Sigmoid colon (tissue), 4 donors: ENCODE measurements at regions not wholly inside any gene's neighbourhood (a gene's known extent, or its start where the extent isn't known, plus 50 kb on each side); places are given as distances from the start of the nearest gene placed in this dataset.

ENCODE experiments used
- CTCF ChIP-seq, 4 experiments: fragments of 450-650 bp in 3 of 4; fragments of 200-600 bp in 1 of 4; IDR thresholded peaks; one replicate each; pipeline ENCODE4 v1.5.1; 2016 to 2019; ENCODE audit warnings: antibody characterized with exemption in 4 of 4, mild to moderate bottlenecking in 3 of 4, moderate library complexity in 2 of 4
- EP300 ChIP-seq, 4 donors: sonication (generic); formaldehyde crosslinking; IDR thresholded peaks; one replicate each; pipeline ENCODE4 v1.6.1; 2017; ENCODE audit warnings: antibody characterized with exemption in 4 of 4
- POLR2A ChIP-seq, 2 donors: fragments of 450-650 bp; IDR thresholded peaks; one replicate each; pipeline ENCODE4 v1.6.1; 2016; ENCODE audit warnings: antibody characterized with exemption in 2 of 2, mild to moderate bottlenecking in 2 of 2, moderate library complexity in 2 of 2
- POLR2AphosphoS5 ChIP-seq, 4 donors: sonication (generic); formaldehyde crosslinking; IDR thresholded peaks; one replicate each; pipeline ENCODE4 v1.6.1; 2017; ENCODE audit warnings: antibody characterized with exemption in 4 of 4

- no peak for TF ChIP-seq CTCF (IDR thresholded peaks at IDR 0.05)
- no peak for TF ChIP-seq POLR2AphosphoS5 (IDR thresholded peaks at IDR 0.05)
- no peak for TF ChIP-seq EP300 (IDR thresholded peaks at IDR 0.05)
- no peak for TF ChIP-seq POLR2A (IDR thresholded peaks at IDR 0.05)
Observed at GRCh38 chr16:7964744-7965143, 625.6 kb downstream of the TMEM114 start.
